HG02870 (cell line): ENCODE measurements at regions not wholly inside any gene's neighbourhood (a gene's known extent, or its start where the extent isn't known, plus 50 kb on each side); places are given as distances from the start of the nearest gene placed in this dataset.
"Not testable (repeated sequence)": the region's sequence is repeated elsewhere in the genome, so short reads cannot be mapped to it uniquely, and the experiment has no call there.

ENCODE experiments used
- ATAC-seq: cut with Tn5 transposase; IDR thresholded peaks from one replicate; pipeline ENCODE4 v1.9.1; 2021; ENCODE audit warnings: mild to moderate bottlenecking, moderate library complexity; ENCODE audit not compliant: unreplicated experiment

GRCh38 chr2:81412681-81413080 is 1108.1 kb upstream of the LRRTM1 start:
- no peak for ATAC-seq

GRCh38 chr2:81403508-81403907 is 1099.0 kb upstream of the LRRTM1 start:
- no peak for ATAC-seq

GRCh38 chr2:81396417-81397019 is 1092.0 kb upstream of the LRRTM1 start:
- no peak for ATAC-seq

- no peak for ATAC-seq
Measured at GRCh38 chr2:81395746-81396145, 1091.2 kb upstream of the LRRTM1 start.

- no peak for ATAC-seq
Measured at GRCh38 chr2:81389203-81389602, 1084.7 kb upstream of the LRRTM1 start.

- no peak for ATAC-seq
Measured at GRCh38 chr2:81363800-81364199, 1059.2 kb upstream of the LRRTM1 start.

GRCh38 chr2:81362468-81362867 is 1057.9 kb upstream of the LRRTM1 start:
- not testable (repeated sequence) for ATAC-seq

GRCh38 chr2:81355436-81355835 is 1050.9 kb upstream of the LRRTM1 start:
- ATAC-seq = no peak

GRCh38 chr2:81334046-81334445 is 1029.5 kb upstream of the LRRTM1 start:
- ATAC-seq = no peak

- no peak for ATAC-seq
Measured at GRCh38 chr2:81328968-81329367, 1024.4 kb upstream of the LRRTM1 start.

- ATAC-seq = no peak
Measured at GRCh38 chr2:81327911-81328310, 1023.4 kb upstream of the LRRTM1 start.

GRCh38 chr2:81324046-81324445 is 1019.5 kb upstream of the LRRTM1 start:
- no peak for ATAC-seq

GRCh38 chr2:81304154-81304830 is 999.7 kb upstream of the LRRTM1 start:
- no peak for ATAC-seq

GRCh38 chr2:81303321-81303720 is 998.8 kb upstream of the LRRTM1 start:
- no peak for ATAC-seq

GRCh38 chr2:81299841-81300240 is 995.3 kb upstream of the LRRTM1 start:
- ATAC-seq = no peak

- ATAC-seq = no peak
Measured at GRCh38 chr2:81290846-81291245, 986.3 kb upstream of the LRRTM1 start.

- no peak for ATAC-seq
Measured at GRCh38 chr2:81283081-81283480, 978.5 kb upstream of the LRRTM1 start.

GRCh38 chr2:81282151-81282769 is 977.7 kb upstream of the LRRTM1 start:
- ATAC-seq = no peak

- no peak for ATAC-seq
Measured at GRCh38 chr2:81276595-81276994, 972.0 kb upstream of the LRRTM1 start.

- no peak for ATAC-seq
Measured at GRCh38 chr2:81266106-81266505, 961.6 kb upstream of the LRRTM1 start.

- no peak for ATAC-seq
Measured at GRCh38 chr2:81263989-81264388, 959.4 kb upstream of the LRRTM1 start.

GRCh38 chr2:81260320-81260719 is 955.8 kb upstream of the LRRTM1 start:
- ATAC-seq = no peak
